ENCODE measurements at regions not wholly inside any gene's neighbourhood (a gene's known extent, or its start where the extent isn't known, plus 50 kb on each side); places are given as distances from the start of the nearest gene placed in this dataset.

- TF ChIP-seq CTCF (IDR thresholded peaks at IDR 0.05 in 4 of 5, conservative IDR thresholded peaks at IDR 0.05 in 1 of 5) (no peak), POLR2A (IDR thresholded peaks at IDR 0.05) (no peak)
Observed at GRCh38 chr4:34412911-34413310, 1831.4 kb downstream of the ARAP2 start.
